GM12878 (cell line): ENCODE measurements at regions not wholly inside any gene's neighbourhood (a gene's known extent, or its start where the extent isn't known, plus 50 kb on each side); places are given as distances from the start of the nearest gene placed in this dataset.

Experiments used
- ATAC-seq: fragments of 200-7000 bp; cut with Tn5 transposase; 3 replicates; pipeline ENCODE4 v1.9.1; 2020; ENCODE audit warnings: mild to moderate bottlenecking, moderate library complexity
- BruUV-seq: library from RNA; stranded (reverse); fragments of 400-500 nt; replicated peaks from 2 replicates; lab custom pipeline; 2021; lab: Mats Ljungman, UMichigan
- CTCF ChIA-PET: fragments of 300-600 bp; sonication (Branson Sonifier 250); formaldehyde crosslinking; extraction: SDS; loops from one replicate; lab custom pipeline; 2021; ENCODE audit warnings: inconsistent platforms; lab: Yijun Ruan, JAX
- POLR2A ChIA-PET: fragments of 350-600 bp; formaldehyde crosslinking; extraction: SDS; loops from one replicate; lab custom pipeline; 2021; ENCODE audit warnings: inconsistent platforms; lab: Charles Lee
- RAD21 ChIA-PET: fragments of 300-600 bp; sonication (Branson Sonifier 250); formaldehyde crosslinking; loops from one replicate; lab custom pipeline; 2023; ENCODE audit warnings: antibody characterized with exemption; ENCODE audit not compliant: unreplicated experiment; lab: Charles Lee
- SMC1A ChIA-PET: fragments of 300-600 bp; sonication (Branson Sonifier 250); formaldehyde crosslinking; loops from one replicate; lab custom pipeline; 2023; ENCODE audit not compliant: unreplicated experiment, uncharacterized antibody; lab: Charles Lee
- DNase-seq: peaks from one replicate; pipeline ENCODE4 v3.0.0-alpha.2; 2011; ENCODE audit warnings: low read depth, low spot score
- FAIRE-seq: peaks from 3 replicates; lab custom pipeline; 2011; peaks lifted over from hg19 to GRCh38; lab: Jason Lieb, UNC
- H2AFZ ChIP-seq: 2 replicates; pipeline ENCODE4 v1.6.0; 2011; ENCODE audit warnings: low read depth, low read length, control low read depth; ENCODE audit not compliant: control insufficient read depth
- H3K27ac ChIP-seq: 2 replicates; pipeline ENCODE4 v1.5.1; 2011; ENCODE audit warnings: control low read depth; ENCODE audit not compliant: control insufficient read depth, insufficient read depth
- H3K27me3 ChIP-seq, 2 experiments: replicated peaks in 1 of 2; 2 replicates each; pipeline versions ENCODE4 v1.6.0 to v1.6.1; 2011; ENCODE audit warnings: low read length in 1 of 2; ENCODE audit not compliant: control insufficient read depth in 2 of 2, insufficient read depth in 2 of 2
- H3K36me3 ChIP-seq, 2 experiments: 2 replicates each; pipeline ENCODE4 v1.5.1; 2011; ENCODE audit warnings: low read length in 1 of 2; ENCODE audit not compliant: control insufficient read depth in 2 of 2, insufficient read depth in 2 of 2
- H3K4me1 ChIP-seq: 2 replicates; pipeline ENCODE4 v1.6.1; 2011; ENCODE audit warnings: mild to moderate bottlenecking, low read length, moderate library complexity, mixed read lengths; ENCODE audit not compliant: control insufficient read depth, insufficient read depth
- H3K4me2 ChIP-seq: 2 replicates; pipeline ENCODE4 v1.6.0; 2011; ENCODE audit warnings: control low read depth; ENCODE audit not compliant: control insufficient read depth, insufficient read depth
- H3K4me3 ChIP-seq: fragments of 200-600 bp; sonication (generic); 2 replicates; pipeline ENCODE4 v1.5.1; 2016
- H3K79me2 ChIP-seq: 2 replicates; pipeline ENCODE4 v1.6.0; 2011; ENCODE audit warnings: low read length; ENCODE audit not compliant: control insufficient read depth, insufficient read depth
- H3K9ac ChIP-seq: 2 replicates; pipeline ENCODE4 v1.8.0; 2011; ENCODE audit warnings: low read length, control low read depth, mixed read lengths; ENCODE audit not compliant: control insufficient read depth, insufficient read depth
- H3K9me3 ChIP-seq: replicated peaks from 3 replicates; pipeline ENCODE4 v1.5.1; 2011; ENCODE audit warnings: mild to moderate bottlenecking, low read length; ENCODE audit not compliant: control insufficient read depth, insufficient read depth
- H4K20me1 ChIP-seq: 2 replicates; pipeline ENCODE4 v1.6.0; 2011; ENCODE audit not compliant: control insufficient read depth, insufficient read depth
- BRCA1 ChIP-seq: IDR thresholded peaks from 2 replicates; pipeline ENCODE4 v1.6.1; 2011; ENCODE audit warnings: low read depth, low read length, improper control_type of control experiment
- CBX5 ChIP-seq: sonication (generic); IDR thresholded peaks from 2 replicates; pipeline ENCODE4 v1.6.1; 2016; ENCODE audit warnings: low read depth, moderate library complexity, mild to moderate bottlenecking, inconsistent platforms
- CHD1 ChIP-seq: IDR thresholded peaks from 2 replicates; pipeline ENCODE4 v1.6.1; 2012; ENCODE audit warnings: low read depth, low read length, improper control_type of control experiment
- FOXK2 ChIP-seq: fragments of 450-650 bp; IDR thresholded peaks from 2 replicates; pipeline ENCODE4 v1.6.1; 2017; ENCODE audit warnings: mild to moderate bottlenecking, moderate library complexity
- HDAC6 ChIP-seq: fragments of 200-600 bp; sonication (generic); IDR thresholded peaks from one replicate; pipeline ENCODE4 v1.8.0; 2017; ENCODE audit warnings: antibody characterized with exemption; ENCODE audit not compliant: unreplicated experiment
- HSF1 ChIP-seq: fragments of 150-350 bp; IDR thresholded peaks from 2 replicates; pipeline ENCODE4 v1.6.1; 2014; ENCODE audit warnings: mild to moderate bottlenecking, low read depth, low read length
- POLR2AphosphoS2 ChIP-seq: IDR thresholded peaks from 2 replicates; pipeline ENCODE4 v1.6.1; 2011; ENCODE audit warnings: low read depth, mild to moderate bottlenecking, low read length, improper control_type of control experiment, moderate library complexity
- RAD21 ChIP-seq: IDR thresholded peaks from 2 replicates; pipeline ENCODE4 v1.6.1; 2011; ENCODE audit warnings: mild to moderate bottlenecking, low read depth, low read length, moderate library complexity; ENCODE audit not compliant: insufficient read depth
- RBBP5 ChIP-seq: fragments of 200-600 bp; sonication (generic); conservative IDR thresholded peaks from 2 replicates; pipeline ENCODE4 v1.6.1; 2016
- SP1 ChIP-seq: IDR thresholded peaks from one replicate; pipeline ENCODE4 v1.6.1; 2011; ENCODE audit warnings: low read depth, low read length
- SRF ChIP-seq, 2 experiments: IDR thresholded peaks; 2 replicates each; pipeline ENCODE4 v1.6.1; 2011; ENCODE audit warnings: low read depth in 2 of 2, low read length in 2 of 2, mild to moderate bottlenecking in 1 of 2, moderate library complexity in 1 of 2
- STAT1 ChIP-seq: fragments of 450-650 bp; conservative IDR thresholded peaks from 2 replicates; pipeline ENCODE4 v1.6.1; 2014; ENCODE audit warnings: antibody characterized with exemption, mild to moderate bottlenecking
- TCF7 ChIP-seq: IDR thresholded peaks from 2 replicates; pipeline ENCODE4 v1.6.1; 2014; ENCODE audit warnings: antibody characterized with exemption, borderline replicate concordance
- WGBS: methylation state at CpG from one replicate; pipeline ENCODE4 v1.1.6; 2016; ENCODE audit warnings: low lambda C conversion rate; ENCODE audit not compliant: insufficient replicate concordance, insufficient coverage; ENCODE audit errors: missing lambda C conversion rate; 5-methylcytosine and 5-hydroxymethylcytosine counted together
- in situ Hi-C: fragments of 300-500 bp; cut with MboI; formaldehyde crosslinking; loops from 9 replicates; pipeline ENCODE4 v1.14.3; 2018; ENCODE audit warnings: mixed read lengths
- intact Hi-C: fragments of 100-400 bp; cut with micrococcal nuclease; formaldehyde crosslinking; loops from one replicate; pipeline ENCODE4 v1.14.2; 2022; ENCODE audit not compliant: unreplicated experiment

- TF ChIP-seq RBBP5 = no peak
- TF ChIP-seq POLR2AphosphoS2 = no peak
- TF ChIP-seq TCF7 = no peak
- no peak for TF ChIP-seq CHD1
- TF ChIP-seq FOXK2 = no peak
- no peak for TF ChIP-seq RAD21
- no peak for TF ChIP-seq SRF (IDR thresholded peaks at IDR 0.05; ENCODE audit: low read depth in 2 of 2, low read length in 2 of 2)
- no peak for TF ChIP-seq BRCA1
- TF ChIP-seq STAT1 = no peak
- TF ChIP-seq HDAC6 = no peak
- TF ChIP-seq HSF1 = no peak
- TF ChIP-seq CBX5 = no peak
- no peak for TF ChIP-seq SP1
- no TSS peak for BruUV-seq
- H3K27ac ChIP-seq = no peak overlapping the region
- intact Hi-C loops (no loop called here), in situ Hi-C loops (no loop called here)
- H2AFZ ChIP-seq = no peak overlapping the region
- H3K9me3 ChIP-seq = no peaks in the 10 kb centered on the region
- no peak for FAIRE-seq
- no peak overlapping the region for H3K4me2 ChIP-seq
- no peak overlapping the region for H3K4me3 ChIP-seq
- POLR2A ChIA-PET = no interaction called here
- no peaks in the 10 kb centered on the region for H3K36me3 ChIP-seq
- WGBS = 0% methylated on average over 3 of the region's 3 CpGs
- ATAC-seq = no peak
- no peaks in the 10 kb centered on the region for H3K27me3 ChIP-seq
- SMC1A ChIA-PET = interaction anchor here (1.2 to 1.5 kb wide), 3 partner anchors 12 to 195 kb away, joined by 3 to 5 read pairs (median 3); no protein-coding TSS in a partner anchor
- H3K9ac ChIP-seq = no peak overlapping the region
- H3K4me1 ChIP-seq = peaks cover 15% of the 10 kb centered on the region
- CTCF ChIA-PET = no interaction called here
- RAD21 ChIA-PET = interaction anchor here (1.6 kb wide), 1 partner anchor 195 kb away, joined by 6 read pairs; no protein-coding TSS in a partner anchor
- no peak for DNase-seq
- H3K79me2 ChIP-seq = no peaks in the 10 kb centered on the region
- no peaks in the 10 kb centered on the region for H4K20me1 ChIP-seq
These were observed 82.8 kb upstream of the ATP1A1 start for GRCh38 chr1:116290085-116290705.
